SHP77 treated with DMSO at 0.1 percent for 48 hours (cell line): ENCODE measurements at regions not wholly inside any gene's neighbourhood (a gene's known extent, or its start where the extent isn't known, plus 50 kb on each side); places are given as distances from the start of the nearest gene placed in this dataset.
"Not testable (repeated sequence)": the region's sequence is repeated elsewhere in the genome, so short reads cannot be mapped to it uniquely, and the experiment has no call there.

ENCODE experiments used
- DNase-seq: peaks from one replicate; lab custom pipeline; 2025; lab: John Stamatoyannopoulos, UW

DNA sequence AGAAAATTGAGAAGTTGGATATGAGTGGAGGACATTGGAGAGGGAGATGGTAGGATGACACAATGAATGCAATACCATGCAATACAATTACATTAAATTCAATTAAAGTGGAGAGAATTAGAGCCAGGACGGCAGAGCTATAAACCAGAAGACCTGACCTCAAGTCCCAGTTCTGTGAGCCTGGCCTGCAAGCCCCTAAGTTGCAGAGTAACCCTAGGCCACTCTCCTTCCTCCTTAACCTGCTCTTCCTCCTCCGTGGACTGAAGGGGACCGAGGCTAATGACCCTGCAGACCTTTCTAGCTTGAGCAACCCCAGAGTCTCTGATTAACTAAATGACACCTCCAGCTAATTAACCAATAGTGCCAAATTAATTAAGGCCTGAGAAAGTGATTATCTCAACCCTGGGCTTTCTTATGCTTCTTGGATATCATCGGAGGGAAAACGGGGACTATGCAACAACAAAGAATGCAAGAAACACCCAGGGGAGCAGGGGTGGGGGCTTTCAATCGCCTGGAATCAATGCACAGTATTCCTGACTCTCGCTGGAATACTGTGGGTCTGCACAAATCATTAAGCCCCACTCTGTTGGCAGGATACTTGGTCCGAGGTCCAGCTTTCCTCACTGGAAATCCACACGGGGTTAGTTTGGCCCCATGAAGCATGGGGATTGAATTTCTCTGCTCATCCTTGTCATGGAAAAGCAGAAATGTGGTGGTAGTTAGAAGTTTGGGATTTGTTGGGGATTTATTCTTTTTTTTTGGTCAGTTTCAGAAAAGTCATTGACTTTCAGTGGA is 548.3 kb downstream of the MN1 start:
- no peak for DNase-seq

DNA sequence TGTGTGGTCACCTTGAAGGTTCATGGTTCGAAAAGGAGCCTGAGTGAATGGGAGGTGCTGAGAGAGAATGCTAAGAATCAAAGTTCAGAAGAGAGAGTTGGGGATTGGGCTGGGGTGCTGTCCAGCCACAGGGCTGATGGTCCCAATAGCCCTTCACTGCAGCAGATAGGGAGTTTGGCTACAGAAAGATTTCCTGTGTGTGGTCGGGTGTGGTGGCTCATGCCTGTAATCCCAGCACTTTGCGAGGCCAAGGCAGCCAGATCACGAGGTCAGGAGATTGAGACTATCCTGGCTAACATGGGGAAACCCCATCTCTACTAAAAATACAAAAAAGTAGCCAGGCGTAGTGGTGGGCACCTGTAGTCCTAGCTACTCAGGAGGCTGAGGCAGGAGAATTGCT is 547.5 kb downstream of the MN1 start:
- not testable (repeated sequence) for DNase-seq

DNA sequence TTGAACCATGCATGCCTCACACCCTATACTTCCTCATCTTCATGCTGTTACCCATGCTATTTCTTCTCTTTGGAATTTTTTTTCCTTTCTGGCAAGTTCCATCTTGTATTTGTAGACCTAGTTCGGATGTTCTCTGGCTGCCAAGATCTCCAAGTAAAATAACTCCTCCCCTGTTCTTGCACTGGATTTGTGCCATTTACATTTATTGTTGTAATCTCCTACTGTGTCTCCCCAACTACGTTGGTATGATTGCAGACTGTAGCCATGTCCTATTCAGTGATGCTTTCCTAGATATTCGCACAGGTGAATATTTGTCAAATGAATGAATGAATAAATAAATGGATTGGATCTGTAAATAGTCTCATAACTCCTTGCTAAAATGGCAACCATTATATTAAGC is 546.0 kb downstream of the MN1 start:
- DNase-seq: no peak

DNA sequence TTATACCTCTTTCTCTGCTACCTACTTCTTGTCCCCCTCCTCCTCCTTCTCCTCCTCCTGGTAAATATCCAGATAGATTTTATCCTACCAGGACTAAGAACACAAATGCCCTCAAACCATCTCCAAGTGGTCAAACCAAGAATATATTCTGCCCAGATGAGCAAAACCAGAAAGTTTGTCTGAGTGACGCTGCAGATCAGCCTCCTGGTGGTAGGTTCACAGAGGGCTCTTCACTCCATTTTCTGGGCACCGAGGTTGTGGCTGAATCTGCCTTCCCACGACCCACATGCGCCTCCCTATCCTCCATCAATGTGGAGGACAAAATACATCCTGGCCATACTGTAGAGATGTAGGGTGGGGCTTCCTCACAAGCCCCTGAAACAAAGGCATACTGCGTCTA is 543.6 kb downstream of the MN1 start:
- no peak for DNase-seq

DNA sequence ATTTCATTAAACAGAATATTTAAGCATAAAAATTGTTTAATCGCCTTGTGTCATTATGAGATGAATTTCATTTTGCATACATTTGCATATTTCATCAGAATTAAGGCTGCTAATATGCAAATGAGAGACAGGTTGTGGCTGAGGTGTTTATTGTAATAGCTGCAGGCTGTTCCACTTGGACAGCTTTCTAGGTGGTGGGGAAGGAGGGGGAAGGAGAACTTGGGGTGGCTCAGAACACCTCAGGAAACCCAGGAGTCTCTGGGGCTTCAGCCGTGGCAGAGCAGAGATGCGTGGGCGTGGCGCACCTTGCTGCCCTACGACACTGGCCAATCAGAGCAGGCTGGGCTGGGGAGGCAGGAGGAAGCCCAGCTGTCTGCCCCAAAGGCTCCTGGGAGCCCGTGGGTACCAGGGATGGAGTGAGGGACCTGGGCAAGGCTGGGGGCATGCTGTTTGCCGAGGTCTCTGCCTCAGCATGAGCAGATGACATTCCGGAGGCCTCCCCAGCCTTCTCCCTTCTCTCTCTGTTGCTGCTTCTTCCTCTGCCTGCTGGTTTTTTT is 542.9 kb downstream of the MN1 start:
- no peak for DNase-seq

DNA sequence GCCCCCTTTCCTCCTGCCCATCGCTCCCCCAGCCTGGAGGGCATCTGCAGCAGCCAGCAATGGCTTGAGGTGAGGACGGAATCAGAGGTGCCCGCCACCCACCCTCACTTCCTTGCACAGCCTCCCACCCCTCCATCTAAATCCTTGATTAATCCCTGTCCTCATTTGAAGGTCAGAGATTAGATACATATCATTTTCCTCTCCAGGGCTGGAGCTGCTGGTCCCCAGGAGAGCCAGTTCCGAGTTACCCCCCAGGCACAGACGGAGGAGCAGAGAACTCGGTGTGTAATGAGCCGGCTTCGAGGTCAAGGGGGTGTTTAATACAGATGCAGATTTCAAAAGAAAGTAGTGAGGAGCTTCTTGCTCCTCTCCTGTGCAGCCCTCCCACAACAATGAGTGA is 542.1 kb downstream of the MN1 start:
- no peak for DNase-seq

DNA sequence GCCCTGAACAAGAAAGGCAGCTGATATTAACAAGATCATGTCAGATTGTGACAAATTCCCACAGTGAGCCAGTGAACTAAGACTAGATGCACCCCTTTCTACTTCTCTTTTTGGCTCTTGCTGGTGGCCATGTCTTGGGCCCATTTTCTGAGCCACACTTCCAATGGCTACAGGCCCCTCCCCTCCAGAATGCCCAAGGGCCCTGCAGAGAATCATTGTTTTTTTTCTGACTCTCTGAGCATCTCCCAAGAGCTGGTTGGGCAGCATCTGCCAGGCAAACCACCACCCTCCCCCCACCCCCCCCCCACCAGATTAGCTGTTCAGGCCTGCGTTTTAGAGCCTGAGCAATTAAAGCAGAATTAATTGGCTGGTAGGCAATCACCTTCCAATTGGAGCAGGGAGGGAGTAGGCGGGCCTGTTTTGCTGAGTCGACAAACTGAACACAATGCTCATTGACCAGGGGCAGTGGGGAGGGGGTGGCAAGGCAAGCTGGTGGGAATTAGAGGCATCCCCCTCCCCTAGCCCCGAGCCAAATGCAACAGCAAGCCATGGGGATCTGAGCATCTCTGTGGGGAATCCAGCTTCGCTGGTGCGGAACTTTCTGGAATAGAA is 541.4 kb downstream of the MN1 start:
- DNase-seq: no peak

DNA sequence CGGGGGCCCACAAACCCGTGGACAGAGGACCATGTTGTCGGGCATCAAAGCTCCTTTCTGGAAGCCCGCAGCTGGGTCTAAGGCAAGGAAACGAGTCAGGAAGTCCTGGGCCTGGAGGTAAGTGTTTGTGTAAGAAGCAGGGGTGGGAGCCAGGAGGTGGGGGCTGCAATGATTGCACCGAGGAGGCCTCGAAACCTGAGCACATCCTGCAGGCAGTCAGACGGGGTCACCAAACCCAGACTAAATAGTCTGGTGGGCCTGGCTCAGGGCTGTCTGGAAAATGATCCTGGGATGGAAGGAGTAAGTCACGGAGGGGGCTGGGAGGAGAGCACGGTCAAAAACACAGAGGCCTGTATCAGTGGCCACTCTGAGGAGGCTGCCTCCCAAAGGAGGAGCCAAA is 539.2 kb downstream of the MN1 start:
- no peak for DNase-seq

DNA sequence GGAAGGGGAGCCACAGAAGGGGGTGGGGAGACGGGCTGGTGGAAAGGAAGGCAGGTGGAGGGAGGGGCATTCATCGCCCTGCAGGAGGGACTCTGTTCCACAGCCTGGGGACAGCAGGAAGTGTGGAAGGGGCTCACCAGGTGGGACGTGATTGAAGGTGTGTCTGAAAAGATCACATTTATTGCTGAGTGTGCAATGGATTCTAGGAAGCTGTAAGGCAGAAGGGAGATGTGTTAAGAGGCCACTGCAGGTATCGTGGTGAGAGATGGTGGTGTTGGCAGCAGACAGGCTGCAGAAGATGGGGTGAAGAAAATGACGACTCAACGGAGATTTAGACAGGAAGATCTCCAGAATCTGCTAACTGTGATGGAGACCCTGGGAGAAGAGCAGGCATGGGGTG is 537.4 kb downstream of the MN1 start:
- no peak for DNase-seq

DNA sequence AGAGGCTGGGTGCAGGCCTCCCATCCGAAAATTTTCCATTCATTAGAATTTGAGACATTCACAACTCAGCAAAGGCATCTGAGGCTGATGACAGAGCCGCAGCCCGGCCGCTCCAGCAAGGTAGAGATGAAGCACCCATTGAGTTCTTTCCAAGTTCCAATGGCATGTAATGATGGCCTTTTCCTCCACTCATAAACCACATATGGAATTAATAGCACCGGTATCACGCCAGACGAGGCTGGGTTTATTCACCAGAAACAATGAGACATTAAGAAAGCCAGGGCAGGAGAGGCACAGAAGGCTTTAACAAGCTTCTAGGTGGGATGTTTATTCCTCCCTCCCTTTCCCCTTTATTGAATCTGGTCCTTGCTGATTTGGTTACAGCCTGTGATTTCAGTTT is 534.4 kb downstream of the MN1 start:
- no peak for DNase-seq

DNA sequence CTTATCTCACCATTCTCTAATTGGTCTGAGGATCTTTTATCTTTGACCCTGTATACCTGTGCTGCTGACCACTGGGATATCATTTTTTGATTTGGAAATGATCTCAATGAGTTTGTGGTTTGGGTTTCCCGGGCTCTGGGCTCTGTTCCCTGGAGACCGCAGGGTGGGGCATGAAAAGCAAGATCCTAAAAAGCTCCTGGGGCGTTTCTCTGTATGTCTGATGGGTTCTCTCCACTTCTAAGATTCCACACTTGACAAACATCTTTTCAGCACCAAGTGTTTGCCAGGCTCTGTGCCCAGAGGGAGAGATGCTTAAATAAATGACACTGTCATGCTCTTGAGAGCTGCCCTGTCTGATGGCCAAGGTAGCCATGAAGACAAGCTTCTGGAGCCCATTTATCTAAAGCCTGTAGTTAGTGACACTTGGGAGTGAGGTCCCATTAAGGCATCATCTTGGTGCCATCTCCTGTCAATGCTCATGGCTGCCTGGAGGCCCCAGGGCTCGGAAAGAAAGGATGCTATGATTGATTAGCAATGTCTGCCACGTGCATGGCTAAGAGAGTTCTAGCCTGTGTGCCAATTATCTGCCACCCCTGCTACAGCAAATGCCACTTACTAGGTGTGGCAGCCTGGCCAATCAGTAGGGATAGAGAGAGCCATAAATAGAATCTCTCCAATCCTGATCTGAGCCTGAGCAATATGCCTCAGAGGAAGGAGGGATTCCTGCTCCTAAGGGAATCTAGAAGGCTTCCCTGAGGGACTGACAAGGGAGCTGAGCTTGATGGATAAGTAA is 531.6 kb downstream of the MN1 start:
- no peak for DNase-seq

DNA sequence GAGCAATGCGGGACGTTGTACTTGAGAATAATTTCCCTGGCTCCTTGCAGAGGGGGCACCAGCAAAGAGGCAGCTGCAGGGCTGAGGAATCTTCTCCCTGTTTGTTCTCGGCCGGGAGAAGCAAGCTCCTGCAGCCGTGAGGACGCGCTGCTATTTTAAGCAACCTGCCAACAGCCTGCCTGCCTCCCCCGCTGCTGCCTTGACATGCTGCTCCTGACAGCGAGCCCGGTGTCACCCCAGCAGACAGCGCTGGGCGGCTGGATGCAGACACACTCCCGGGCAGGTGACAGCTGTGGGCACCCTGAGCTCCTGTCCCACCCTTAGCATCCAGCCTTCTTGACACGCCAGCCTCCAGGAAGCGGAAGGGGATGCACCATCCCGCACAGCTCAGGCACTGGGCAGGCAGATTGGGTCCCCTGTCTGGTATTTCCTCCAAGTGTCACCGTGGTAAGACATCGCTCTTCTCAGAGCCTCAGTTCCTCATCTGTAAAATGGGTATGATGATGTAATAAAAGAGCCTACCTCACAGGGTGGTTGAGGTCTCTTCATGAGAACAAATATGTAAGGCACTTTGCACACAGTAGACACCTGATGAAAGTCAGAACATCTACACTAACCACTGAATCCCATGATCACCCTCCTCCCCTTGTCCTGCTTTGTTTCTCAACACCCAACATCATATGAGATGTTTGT is 530.6 kb downstream of the MN1 start:
- DNase-seq: no peak

DNA sequence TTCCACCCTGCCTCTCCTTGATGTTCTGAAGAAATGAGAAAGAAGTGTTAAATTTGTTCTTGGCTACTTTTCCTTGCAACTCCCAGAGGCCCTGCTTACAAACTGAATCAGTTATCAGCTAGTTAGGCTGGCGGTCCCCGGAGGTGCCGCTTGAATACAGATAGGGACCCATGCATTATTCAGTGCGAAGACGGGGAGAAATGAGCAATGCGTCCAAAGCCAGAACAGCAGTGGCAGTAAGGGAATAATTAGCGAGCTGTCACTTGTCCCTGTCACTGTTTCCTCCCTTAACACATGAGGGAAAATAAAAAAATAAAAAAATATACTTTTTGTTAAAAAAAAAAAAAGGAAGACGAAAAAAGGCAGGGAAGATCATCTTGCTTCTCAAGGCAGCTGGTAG is 528.1 kb downstream of the MN1 start:
- no peak for DNase-seq

DNA sequence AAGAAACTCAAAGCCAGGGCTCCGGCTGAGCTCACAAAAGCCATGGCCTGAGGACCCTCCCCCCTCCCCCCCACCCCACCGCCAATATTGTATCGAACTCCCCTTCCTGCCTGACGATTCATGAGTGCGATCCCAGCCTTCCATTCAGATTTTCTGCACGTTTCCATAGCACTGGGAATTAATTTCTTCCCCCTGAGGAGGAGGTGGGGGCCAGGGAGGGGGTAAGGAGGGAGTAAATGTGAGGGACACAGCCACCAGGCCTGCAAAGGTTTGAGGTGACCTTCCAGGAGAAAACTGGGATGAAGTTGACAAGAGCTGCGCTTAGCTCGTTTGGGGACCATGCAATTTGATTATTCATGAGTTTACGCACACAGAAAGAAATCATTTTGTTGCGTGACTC is 527.7 kb downstream of the MN1 start:
- no peak for DNase-seq

DNA sequence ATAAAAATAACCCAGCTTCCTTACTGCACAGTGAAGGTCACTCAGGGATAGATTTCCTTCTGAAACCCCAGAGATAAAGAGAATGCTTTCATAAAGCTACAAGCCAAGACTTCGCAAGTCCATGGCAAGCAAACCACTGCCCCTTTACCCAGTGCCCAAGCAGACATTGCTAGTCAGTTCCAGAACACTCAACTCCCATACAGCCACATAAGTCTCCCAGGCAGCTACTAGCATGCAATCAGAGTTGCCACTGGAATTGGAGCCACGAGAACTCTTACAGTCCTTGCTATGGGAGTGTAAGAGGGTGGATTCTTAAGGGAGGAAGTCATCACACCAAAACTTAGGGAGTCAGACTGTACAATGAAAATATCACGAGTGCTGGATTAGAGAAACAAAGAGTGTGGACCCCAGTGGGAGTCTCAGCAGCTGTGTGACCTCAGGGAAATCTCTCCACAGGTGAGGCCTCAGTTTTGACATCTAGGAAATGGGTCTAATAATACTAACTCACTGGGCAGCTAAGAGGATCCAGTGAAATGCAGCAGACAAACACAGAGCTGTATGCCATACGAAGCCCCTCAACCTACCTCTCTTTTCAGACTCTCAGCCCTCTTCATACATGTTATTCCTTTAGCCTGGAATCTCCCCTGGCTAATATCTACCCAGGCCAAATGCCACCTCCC is 526.6 kb downstream of the MN1 start:
- no peak for DNase-seq

DNA sequence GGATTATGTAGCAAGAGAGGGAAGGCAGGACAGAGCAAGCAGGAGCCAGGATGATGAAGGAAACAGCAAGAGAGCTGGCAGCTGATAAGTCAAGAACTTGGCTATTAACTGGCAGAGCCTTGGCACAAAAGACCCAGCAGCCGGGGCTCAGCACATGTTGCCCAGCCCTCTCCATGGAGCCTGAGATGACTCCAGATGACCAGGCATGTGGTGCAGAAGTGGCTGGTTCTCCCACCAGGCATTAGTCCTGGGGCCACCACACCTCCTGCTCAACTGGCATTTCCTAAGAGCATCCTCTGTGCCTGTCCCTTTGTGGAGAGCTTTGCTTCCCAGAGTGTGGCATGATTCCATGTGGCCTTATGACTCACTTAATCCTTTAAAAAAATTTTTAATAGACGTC is 522.6 kb downstream of the MN1 start:
- no peak for DNase-seq

DNA sequence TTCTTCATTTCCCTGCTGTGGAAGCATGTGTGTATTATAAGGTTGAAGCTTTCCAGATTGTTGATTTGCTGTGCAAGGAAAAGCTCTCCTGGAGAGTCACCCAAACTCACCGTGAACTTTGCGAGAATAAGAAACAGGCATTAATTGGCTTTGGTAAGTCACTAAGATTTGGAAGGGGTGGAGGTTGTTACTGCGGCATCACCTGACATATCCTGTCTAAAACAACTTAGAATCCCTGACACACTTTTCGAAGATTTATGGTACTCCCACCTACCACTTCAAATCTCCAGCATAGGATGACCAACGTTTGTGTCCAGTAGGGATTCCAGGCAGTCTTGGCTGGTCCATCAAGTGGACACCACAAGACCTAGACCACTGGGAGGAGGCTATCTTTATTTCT is 518.3 kb downstream of the MN1 start:
- DNase-seq: no peak

DNA sequence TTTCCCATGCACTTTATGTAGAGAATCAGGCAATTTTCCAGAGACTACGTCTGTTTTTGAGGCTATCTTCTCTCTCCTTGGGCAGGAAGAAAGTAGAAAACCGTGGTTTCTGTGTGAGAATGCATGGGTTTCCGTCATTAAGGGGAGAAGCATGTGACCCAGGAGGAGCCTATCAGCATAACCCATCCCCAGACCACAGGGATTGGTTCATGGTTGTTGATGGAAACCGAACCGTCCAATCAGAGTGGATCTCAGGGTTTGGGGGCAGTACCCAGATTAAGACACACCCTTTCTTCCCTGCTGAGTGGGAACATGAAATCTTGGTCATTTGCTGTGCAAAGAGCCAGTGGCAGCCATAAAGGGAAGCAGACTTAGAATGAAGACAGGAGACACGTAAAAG is 517.8 kb downstream of the MN1 start:
- DNase-seq: no peak

DNA sequence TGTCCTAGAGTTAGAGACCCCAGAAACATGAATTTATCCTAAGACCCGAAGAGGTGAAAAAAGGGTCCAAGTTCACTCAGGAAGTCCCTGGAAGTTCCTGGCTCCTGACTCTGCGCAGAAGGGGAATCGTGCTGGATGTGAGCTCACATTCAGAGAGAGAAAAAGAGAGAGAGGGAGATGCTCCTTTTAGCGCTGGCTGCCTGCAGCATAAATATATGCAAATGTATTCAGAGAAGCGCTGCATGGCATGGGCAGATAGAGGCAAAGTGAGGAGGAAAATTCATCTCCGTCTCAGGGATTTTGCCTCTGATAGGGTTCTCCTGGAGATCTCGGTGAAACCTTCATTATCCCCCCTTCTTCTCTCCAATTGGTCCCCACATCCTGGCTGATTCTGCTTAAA is 517.2 kb downstream of the MN1 start:
- DNase-seq: no peak

DNA sequence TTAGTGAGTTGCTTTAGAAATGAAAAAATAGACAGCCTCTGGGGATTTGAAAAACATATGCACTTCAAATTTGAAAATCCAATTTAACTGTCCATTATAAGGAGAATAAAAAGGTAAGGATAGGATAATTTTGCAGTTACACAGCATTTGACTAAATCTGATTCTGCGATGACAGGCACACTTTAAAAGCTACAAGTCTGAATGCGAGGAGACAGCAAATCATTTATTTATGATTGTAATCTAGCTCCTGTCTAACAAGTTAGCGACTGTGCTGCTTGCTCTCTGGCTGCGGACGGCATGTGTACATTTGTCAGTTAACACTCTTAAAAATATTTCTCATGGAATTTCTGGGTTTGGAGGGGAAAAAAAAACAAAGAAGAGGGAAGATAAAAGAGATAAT is 514.8 kb downstream of the MN1 start:
- no peak for DNase-seq

DNA sequence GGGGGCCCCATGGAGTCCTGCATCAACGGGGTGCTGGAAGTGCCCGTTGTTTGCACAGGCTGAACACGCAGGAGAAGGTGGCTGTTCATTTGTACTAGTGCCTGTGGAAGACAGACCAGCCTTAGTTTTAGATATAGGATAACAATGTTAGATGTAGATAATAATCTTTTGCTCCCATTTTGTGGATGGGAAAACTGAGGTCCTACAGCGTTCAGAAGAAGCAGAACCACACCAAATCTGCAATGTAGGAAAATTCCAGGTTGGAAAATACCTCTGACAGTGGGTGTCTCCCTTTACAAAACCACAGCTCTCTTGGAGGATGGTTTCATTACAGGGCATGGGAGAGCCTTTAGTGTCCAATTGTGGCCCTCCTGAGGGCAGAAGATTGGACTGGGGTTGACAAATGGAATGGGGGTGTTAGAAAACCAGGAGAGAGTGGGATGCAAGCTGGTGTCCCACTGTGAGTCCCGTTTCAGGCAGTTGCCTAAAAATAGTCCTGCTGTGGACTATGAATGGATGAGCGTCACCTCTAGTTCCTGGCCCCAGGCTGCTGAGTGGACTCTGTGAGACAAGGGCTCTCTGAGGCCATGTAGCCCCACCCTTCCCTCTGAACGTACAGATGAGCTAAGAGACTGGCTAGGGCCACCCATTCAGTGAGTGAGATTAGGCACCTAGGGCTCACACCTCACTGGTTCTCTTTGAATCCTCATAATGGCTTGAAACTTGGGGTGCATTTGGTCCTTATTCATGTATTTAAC is 508.8 kb downstream of the MN1 start:
- DNase-seq: no peak
